ENCODE measurements at regions not wholly inside any gene's neighbourhood (a gene's known extent, or its start where the extent isn't known, plus 50 kb on each side); places are given as distances from the start of the nearest gene placed in this dataset.

GRCh38 chr5:86403190-86403589 is 214.6 kb upstream of the COX7C start:
- TF ChIP-seq POLR2A (IDR thresholded peaks at IDR 0.05) (no peak), EP300 (IDR thresholded peaks at IDR 0.05) (no peak)
- TF ChIP-seq, protein P1, sequence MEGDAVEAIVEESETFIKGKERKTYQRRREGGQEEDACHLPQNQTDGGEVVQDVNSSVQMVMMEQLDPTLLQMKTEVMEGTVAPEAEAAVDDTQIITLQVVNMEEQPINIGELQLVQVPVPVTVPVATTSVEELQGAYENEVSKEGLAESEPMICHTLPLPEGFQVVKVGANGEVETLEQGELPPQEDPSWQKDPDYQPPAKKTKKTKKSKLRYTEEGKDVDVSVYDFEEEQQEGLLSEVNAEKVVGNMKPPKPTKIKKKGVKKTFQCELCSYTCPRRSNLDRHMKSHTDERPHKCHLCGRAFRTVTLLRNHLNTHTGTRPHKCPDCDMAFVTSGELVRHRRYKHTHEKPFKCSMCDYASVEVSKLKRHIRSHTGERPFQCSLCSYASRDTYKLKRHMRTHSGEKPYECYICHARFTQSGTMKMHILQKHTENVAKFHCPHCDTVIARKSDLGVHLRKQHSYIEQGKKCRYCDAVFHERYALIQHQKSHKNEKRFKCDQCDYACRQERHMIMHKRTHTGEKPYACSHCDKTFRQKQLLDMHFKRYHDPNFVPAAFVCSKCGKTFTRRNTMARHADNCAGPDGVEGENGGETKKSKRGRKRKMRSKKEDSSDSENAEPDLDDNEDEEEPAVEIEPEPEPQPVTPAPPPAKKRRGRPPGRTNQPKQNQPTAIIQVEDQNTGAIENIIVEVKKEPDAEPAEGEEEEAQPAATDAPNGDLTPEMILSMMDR (IDR thresholded peaks at IDR 0.05): no peak

Data from gastroesophageal sphincter (tissue), 3 donors.